NCI-H446 treated with DMSO at 0.1 percent for 48 hours (cell line): ENCODE measurements at regions not wholly inside any gene's neighbourhood (a gene's known extent, or its start where the extent isn't known, plus 50 kb on each side); places are given as distances from the start of the nearest gene placed in this dataset.

Experiments used
- DNase-seq: peaks from one replicate; lab custom pipeline; 2025; lab: John Stamatoyannopoulos, UW

DNA sequence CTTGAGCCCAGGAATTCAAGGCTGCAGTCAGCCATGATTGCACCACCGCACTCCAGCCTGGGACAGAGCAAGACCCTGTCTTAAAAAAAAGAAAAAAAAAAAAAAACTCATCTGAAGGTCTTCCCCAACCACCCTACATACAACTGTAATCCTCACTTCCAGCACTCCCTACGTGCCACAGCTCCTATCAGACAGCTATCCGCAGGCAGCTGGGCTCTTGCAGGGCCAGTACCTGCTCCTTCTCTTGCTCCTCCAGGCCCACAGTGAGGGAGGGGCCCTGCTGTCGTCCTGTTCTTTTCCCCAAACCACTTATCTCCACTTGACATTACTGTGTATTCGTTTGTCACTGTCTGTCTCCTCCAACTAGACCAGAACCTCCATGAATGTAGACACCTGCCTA is 156.1 kb upstream of the NECTIN1 start:
- DNase-seq, result no peak

DNA sequence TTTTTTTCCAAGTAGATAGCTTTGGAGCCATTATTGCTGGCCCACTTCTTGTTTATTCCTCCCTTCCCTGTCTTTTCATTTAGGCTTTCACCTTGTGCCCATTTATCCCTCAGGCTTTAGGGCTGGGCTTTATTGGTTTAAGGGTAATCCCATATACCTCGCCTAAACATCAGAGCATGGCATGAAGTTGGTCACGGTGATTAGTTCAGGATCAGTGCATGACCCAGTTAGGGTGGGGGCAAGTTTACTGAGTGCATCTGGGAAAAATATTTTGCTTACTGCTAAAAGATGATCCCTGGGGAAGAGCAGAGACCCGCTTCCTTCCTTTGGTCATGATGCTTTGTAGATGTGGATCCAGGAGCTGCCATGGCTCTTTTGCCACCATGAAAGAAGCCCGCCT is 153.3 kb upstream of the NECTIN1 start:
- DNase-seq, result no peak

DNA sequence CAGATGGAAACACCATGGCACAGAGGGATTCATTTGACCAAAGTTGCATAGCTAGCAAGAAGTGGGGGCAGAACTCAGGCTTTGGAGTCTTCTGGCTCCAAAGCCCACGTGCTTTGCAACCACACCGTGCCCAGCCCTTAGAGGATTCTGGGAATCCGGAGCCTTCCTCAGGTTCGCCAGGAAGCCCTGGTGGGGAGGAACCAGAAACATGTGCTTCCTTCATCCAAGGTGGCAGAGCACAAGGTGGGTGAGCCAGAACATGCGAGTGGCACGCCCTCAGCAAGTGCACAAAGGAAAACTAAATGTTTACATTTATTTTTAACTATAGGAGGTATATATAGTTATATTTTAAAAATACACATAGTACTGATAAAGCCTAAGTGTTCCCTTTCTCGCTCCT is 151.9 kb upstream of the NECTIN1 start:
- DNase-seq, result no peak

DNA sequence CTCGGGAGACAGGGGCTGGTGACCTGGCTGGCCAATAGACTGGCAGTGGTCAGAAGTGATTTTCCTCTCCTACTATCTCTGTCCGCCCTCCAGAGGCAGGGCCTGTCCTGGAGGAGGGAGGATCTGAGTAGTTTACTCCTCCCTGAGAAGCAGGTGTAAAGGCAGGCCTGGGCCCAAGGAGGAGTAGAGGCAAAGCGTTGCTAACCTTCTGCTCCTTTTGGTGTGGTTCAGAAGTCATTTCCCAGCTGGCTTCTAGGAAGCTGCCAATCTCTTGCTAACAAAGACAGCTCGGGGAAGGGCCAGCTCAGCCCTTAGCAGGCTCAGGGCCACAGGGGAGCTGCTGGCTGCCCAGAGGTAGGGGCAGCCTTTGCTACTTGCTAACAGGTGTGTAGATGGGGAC is 151.1 kb upstream of the NECTIN1 start:
- DNase-seq, result no peak

- no peak for DNase-seq
Observed at GRCh38 chr11:119878990-119879389, 150.0 kb upstream of the NECTIN1 start.

- DNase-seq, result no peak
Observed at GRCh38 chr11:119876841-119877240, 147.8 kb upstream of the NECTIN1 start.

DNA sequence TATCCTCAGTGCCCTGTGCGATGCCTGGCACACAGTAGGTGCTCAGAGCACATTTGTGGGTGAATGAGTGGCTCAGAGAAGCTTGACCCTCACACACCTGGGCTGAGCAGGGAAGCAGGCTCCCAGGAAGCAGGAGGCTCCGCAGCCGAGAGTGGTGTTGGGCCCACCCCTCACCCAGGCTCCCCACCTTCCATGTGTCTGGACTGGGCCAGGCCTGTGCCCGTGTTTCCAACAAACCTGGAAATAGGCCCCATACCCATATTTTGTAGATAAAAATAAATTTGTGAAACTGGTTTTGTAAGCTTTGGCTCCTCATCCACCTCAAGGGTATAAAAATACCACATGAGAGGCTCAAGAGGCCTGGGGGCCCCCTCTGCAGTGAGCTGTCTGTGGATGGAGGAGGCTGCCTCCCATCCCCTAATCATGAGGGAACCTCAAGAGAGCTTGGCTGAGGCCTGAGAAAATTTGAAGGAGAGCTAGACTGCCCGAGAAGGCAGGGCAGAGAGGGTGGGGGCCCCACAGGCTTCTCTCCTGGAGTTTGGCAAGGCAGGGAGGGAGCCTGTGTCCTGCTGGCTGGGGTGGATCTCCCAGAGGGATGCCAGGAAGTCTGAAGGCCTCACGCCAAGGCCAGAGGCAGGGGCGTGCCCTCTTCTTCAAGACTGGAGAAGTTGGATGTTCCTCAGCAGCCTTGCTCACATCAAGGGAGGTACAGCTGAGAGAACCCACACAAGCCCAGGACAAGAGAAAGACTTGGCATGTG is 147.0 kb upstream of the NECTIN1 start:
- no peak for DNase-seq

- no peak for DNase-seq
Observed at GRCh38 chr11:119874660-119875238, 145.7 kb upstream of the NECTIN1 start.

DNA sequence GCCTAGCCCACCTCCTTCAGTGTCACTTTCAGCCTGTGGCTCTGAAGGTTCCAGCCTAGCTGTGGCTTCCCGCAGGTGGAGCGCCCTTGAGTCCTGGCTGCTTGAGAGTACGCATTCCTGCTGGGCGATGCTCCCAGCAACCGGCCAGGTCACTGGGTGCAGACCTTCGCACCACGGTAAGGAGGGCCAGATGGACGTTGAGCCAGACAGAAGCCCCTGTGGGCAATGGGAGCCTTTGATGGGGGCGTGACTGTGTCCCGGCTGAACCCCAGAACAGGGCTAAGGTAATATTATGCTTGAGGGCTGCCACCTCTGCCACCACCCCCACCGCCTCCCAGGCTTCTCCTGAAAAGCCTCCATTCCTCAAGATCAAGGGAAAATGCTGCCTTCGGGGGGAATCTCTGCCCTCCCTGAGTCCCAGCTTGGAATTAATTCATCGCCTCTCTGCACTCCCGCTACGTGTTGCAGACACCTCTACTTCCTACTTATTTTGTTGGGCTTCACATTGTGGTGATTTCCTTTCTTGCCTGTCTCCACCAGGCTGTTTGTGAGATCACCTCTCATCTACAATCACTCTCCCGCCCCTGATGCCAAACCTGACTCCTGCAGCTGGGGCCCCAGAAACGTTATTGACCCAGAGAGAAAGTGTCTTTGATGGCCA is 144.9 kb upstream of the NECTIN1 start:
- DNase-seq, result no peak

DNA sequence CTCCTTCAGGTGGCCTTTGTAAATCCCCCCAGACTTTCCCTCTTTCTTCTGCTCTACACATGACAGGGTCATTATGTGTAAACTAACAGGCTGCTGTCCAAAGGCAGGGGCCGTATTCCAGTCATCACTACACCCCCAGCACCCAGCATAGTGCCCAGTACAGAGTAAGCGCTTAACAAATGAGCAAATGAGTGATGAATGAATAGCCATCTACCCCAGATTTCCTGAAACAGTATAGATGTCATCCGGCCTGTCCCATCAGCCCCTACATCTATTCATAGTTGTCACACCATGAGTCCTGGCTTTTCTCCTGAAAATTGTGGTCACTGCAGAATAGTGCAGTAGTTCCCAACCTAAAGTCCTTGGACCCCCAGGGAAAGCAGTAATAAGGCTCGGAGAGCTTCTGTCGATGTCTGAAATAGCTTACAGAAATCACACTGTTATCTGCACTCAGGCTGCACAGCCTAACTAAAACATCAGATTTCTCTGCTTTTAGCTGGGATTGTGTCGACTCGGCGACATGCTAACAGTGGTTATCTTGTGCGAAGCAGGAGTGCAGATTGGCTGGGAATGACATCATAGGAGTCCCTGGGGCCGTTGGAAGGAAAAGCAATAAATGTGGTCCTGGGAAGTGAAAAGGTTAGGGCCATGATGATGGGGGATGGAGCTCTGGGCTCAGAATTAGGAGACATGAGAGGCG is 143.8 kb upstream of the NECTIN1 start:
- DNase-seq, result no peak

DNA sequence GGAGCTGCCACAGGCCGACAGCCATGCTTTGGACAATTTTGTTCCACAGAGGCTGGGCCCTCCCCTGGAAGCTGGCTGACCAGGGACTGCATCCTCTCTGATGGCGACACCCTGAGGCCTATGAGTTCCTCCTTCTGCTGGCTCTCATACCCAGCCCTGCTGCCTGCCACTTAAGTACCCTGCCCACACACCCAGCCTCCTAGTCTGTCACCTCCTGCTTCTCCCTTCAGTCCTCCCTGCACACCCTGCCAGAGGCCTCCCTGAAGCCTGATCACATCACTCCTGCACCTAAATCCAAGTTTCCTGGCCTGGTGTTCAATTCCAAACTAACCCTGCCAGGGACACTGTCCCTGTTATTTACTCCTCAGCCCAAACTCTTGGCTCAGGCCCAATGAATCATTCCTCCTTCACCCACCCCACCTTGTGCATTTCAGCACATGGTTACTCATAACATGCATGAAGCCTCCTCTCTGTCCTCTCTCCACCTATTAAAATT is 136.7 kb upstream of the NECTIN1 start:
- DNase-seq, result no peak

- DNase-seq, result no peak
Observed at GRCh38 chr11:119864836-119865235, 135.8 kb upstream of the NECTIN1 start.

GRCh38 chr11:119863851-119864601 is 135.0 kb upstream of the NECTIN1 start:
- no peak for DNase-seq

- DNase-seq, result no peak
Observed at GRCh38 chr11:119863236-119863635, 134.2 kb upstream of the NECTIN1 start.

- no peak for DNase-seq
Observed at GRCh38 chr11:119861160-119861559, 132.2 kb upstream of the NECTIN1 start.

DNA sequence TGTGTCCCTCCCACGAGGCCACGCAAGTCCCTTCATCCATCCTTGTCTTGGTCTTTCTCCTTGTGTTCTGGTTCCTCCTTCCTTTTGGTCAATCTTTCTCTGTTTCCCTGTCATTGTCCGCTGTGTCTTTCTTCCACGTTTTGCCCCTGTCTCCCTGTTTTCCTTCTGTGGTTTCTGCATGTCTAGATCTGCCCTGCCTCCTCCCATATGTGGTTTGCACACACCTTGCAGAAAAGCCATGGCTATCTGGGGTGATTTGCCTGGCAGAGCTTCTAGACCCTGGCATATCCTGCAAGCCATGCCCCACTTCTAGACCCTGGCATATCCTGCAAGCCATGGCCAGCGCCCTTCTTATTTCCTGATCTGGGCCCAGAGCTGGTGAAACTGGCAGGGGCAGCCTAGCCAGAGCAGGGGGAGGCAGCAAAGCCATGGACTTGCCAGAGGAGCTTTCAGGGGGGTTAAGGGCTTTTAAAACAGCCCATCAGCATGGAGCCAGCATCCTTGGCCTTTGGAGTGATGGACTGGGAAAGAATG is 131.6 kb upstream of the NECTIN1 start:
- no peak for DNase-seq

DNA sequence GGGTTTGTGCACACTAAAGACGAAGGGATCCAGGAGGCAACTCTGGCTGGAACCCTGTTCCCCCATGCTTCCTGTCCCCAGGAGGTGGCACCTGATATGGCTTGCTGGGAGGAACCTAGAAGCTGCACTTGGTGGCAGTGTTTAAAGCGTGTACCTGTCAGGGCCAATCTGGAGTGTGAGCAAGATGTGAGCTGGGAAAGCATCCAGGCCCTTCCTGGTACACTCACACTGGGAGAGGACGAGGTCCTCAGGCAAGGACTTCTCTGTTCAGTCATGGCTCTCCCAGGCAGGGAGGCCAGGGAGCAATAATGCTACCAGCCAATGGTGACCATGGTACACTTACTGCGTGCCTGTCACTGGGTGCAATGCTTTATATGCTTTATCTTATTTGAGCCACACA is 130.7 kb upstream of the NECTIN1 start:
- DNase-seq, result no peak

DNA sequence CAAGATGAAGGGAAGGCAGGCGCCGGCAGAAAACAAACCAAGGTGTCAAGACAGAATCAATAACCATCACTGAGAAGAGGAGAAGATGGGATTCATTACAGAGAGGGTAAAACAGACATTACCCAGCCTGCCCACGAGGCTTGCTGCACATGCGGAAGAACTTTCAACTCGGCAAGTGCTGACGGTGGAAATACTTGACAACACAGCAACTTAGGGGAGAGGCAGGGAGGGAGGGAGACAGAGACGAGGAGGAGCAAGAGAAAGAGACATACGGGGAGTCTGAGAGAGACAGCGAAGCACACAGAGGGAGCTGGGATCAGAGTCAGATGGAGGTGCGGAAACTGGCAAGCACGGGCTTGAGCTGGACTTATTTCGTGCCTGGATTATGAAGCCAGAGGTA is 129.3 kb upstream of the NECTIN1 start:
- no peak for DNase-seq

GRCh38 chr11:119856681-119857485 is 127.9 kb upstream of the NECTIN1 start:
- no peak for DNase-seq

DNA sequence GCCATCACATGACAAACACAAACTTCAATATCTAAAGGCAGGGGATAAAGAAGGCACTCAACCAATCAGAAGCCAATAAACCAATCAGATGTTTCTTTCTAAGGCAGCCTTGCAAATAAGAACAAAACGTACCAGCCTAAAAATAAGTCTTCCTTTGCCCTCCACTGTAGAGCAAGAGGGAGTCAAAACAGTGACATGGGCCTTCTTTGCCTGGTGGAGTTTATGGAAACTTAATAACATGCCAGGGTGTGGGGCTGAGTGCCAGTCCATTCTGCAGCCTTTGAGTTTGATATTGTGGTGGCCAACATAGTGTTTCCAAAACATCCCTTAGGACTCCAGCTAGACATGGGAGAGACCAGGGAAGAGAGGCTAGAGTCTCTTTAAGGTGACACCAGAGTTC is 126.1 kb upstream of the NECTIN1 start:
- no peak for DNase-seq

DNA sequence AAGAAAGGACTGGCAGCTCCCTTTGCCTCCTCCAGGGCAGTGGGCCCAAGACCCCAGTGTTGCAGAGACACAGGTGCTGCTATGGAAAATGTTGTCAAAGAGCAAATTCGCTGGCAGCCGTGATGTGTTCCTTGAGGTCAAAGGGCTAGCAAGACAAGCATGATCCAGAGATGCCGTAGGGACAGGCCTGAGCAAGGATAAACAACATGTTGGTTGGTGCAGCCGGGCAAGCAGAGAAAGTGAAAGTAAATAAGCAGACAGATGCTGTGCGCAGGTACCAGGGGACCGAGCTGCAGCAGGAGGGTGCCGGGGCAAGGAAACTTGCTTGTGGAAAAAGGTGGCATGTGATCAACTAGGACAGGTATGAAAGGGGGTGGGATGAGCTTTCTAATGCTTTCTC is 125.5 kb upstream of the NECTIN1 start:
- DNase-seq, result no peak
